ENCODE measurements at regions not wholly inside any gene's neighbourhood (a gene's known extent, or its start where the extent isn't known, plus 50 kb on each side); places are given as distances from the start of the nearest gene placed in this dataset.
A peak's percentile ranks its signal among the peaks of the same experiment; 100 is the strongest.

GRCh38 chr6:30272032-30272431 lies 54.7 kb upstream of the TRIM39 start:
- DNase-seq (ENCODE audit: low read depth) = no peak
- TF ChIP-seq CTCF (IDR thresholded peaks at IDR 0.05; ENCODE audit: low read length, missing control alignments) = no peak
- H3K4me3 ChIP-seq (replicated peaks; ENCODE audit: low read depth, low read length) = no peak overlapping the region

GRCh38 chr6:30267423-30267822 lies 54.2 kb upstream of the TRIM26 start:
- no peak overlapping the region for H3K4me3 ChIP-seq (replicated peaks; ENCODE audit: low read depth, low read length)
- no peak for TF ChIP-seq CTCF (IDR thresholded peaks at IDR 0.05; ENCODE audit: low read length, missing control alignments)
- DNase-seq (ENCODE audit: low read depth) = no peak

- no peak overlapping the region for H3K4me3 ChIP-seq (replicated peaks; ENCODE audit: low read depth, low read length)
- DNase-seq (ENCODE audit: low read depth) = no peak
- no peak for TF ChIP-seq CTCF (IDR thresholded peaks at IDR 0.05; ENCODE audit: low read length, missing control alignments)
Measured at GRCh38 chr6:30265594-30265993, 52.4 kb upstream of the TRIM26 start.

- H3K4me3 ChIP-seq (replicated peaks; ENCODE audit: low read depth, low read length) = no peak overlapping the region
- DNase-seq (ENCODE audit: low read depth) = no peak
- no peak for TF ChIP-seq CTCF (IDR thresholded peaks at IDR 0.05; ENCODE audit: low read length, missing control alignments)
Measured at GRCh38 chr6:30265181-30265580, 52.0 kb upstream of the TRIM26 start.

- H3K4me3 ChIP-seq (replicated peaks; ENCODE audit: low read depth, low read length) = no peak overlapping the region
- no peak for TF ChIP-seq CTCF (IDR thresholded peaks at IDR 0.05; ENCODE audit: low read length, missing control alignments)
- DNase-seq (ENCODE audit: low read depth) = peak; percentile 31
Measured at GRCh38 chr6:30264743-30265142, 51.5 kb upstream of the TRIM26 start.

- TF ChIP-seq CTCF (IDR thresholded peaks at IDR 0.05; ENCODE audit: low read length, missing control alignments) = no peak
- peak; percentile 17 for DNase-seq (ENCODE audit: low read depth)
- no peak overlapping the region for H3K4me3 ChIP-seq (replicated peaks; ENCODE audit: low read depth, low read length)
Measured at GRCh38 chr6:30263734-30264133, 50.5 kb upstream of the TRIM26 start.

Data from fibroblast of pulmonary artery (primary cell).